C4-2B (cell line): ENCODE measurements at regions not wholly inside any gene's neighbourhood (a gene's known extent, or its start where the extent isn't known, plus 50 kb on each side); places are given as distances from the start of the nearest gene placed in this dataset.

Experiments used
- H3K27ac ChIP-seq: fragments of 450-650 bp; 2 replicates; pipeline ENCODE4 v1.5.1; 2017
- CTCF ChIP-seq: fragments of 450-650 bp; conservative IDR thresholded peaks from 2 replicates; pipeline ENCODE4 v1.5.1; 2017; ENCODE audit warnings: mild to moderate bottlenecking
- ZFX ChIP-seq: fragments of 450-650 bp; IDR thresholded peaks from 2 replicates; pipeline ENCODE4 v1.6.1; 2017

- TF ChIP-seq CTCF (no peak), ZFX (no peak)
- H3K27ac ChIP-seq: no peak overlapping the region
Observed at GRCh38 chr2:157952558-157952957, 76.4 kb upstream of the ACVR1 start.

GRCh38 chr2:157948856-157949255, 72.7 kb upstream of the ACVR1 start:
- no peak for TF ChIP-seq CTCF
- TF ChIP-seq ZFX: no peak
- no peak overlapping the region for H3K27ac ChIP-seq

GRCh38 chr2:157946919-157947557, 70.9 kb upstream of the ACVR1 start:
- H3K27ac ChIP-seq: no peak overlapping the region
- TF ChIP-seq ZFX (no peak), CTCF (no peak)

GRCh38 chr2:157940024-157940423, 63.9 kb upstream of the ACVR1 start:
- TF ChIP-seq ZFX (no peak), CTCF (no peak)
- H3K27ac ChIP-seq: no peak overlapping the region

GRCh38 chr2:157938556-157938955, 62.4 kb upstream of the ACVR1 start:
- no peak for TF ChIP-seq ZFX
- TF ChIP-seq CTCF: no peak
- no peak overlapping the region for H3K27ac ChIP-seq

GRCh38 chr2:157936406-157936805, 60.3 kb upstream of the ACVR1 start:
- TF ChIP-seq ZFX: no peak
- TF ChIP-seq CTCF: no peak
- H3K27ac ChIP-seq: no peak overlapping the region

GRCh38 chr2:157935378-157935906, 59.3 kb upstream of the ACVR1 start:
- TF ChIP-seq ZFX (no peak), CTCF (no peak)

More at GRCh38 chr2:157935378-157935906, 59.3 kb upstream of the ACVR1 start:
- no peak overlapping the region for H3K27ac ChIP-seq
